AG04449 (cell line): ENCODE measurements at regions not wholly inside any gene's neighbourhood (a gene's known extent, or its start where the extent isn't known, plus 50 kb on each side); places are given as distances from the start of the nearest gene placed in this dataset.

Experiments
- CTCF ChIA-PET: fragments of 350-600 bp; formaldehyde crosslinking; extraction: SDS; loops from one replicate; lab custom pipeline; 2021; ENCODE audit warnings: antibody characterized with exemption; lab: Yijun Ruan, JAX
- POLR2A ChIA-PET: fragments of 400-600, 350-600 bp; formaldehyde crosslinking; extraction: SDS; loops from one replicate; lab custom pipeline; 2020; ENCODE audit warnings: antibody characterized with exemption, inconsistent platforms; lab: Yijun Ruan, JAX
- DNase-seq: peaks from one replicate; pipeline ENCODE4 v3.0.0-alpha.2; 2010; ENCODE audit warnings: low read depth, low spot score
- H3K4me3 ChIP-seq: 2 replicates; pipeline ENCODE4 v1.5.1; 2011; ENCODE audit warnings: low read depth, mild to moderate bottlenecking, control low read depth, low read length
- TF ChIP-seq, protein P1 (sequence below): IDR thresholded peaks from one replicate; pipeline ENCODE4 v1.5.1; 2011; ENCODE audit warnings: mild to moderate bottlenecking, moderate library complexity, low read length, control low read depth, inconsistent platforms; ENCODE audit not compliant: insufficient read depth; ENCODE audit errors: missing control alignments

DNA sequence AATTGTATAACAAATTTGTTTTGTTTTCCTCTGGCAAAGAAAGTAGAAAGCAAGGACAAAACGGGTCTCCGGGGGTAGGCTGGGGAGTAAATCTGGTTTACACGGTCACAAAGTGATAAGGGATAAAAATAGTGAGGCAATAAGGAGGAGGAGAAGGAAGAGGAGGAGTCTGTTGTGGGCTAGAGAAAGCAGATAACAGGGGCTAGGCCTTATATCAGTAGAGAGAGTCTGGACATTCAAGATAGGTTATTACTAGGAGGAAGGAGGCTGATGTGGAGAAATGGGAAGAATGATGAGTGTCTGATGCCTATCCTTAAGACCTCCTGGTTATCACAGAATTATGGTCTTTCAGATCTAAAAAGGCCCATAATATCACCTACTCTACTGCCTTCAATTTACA is 83.2 kb upstream of the SSTR1 start:
- H3K4me3 ChIP-seq: no peak overlapping the region
- ChIA-PET CTCF (interaction anchor here (1.8 kb wide), 1 partner anchor 14 kb away, joined by 5 read pairs; no protein-coding TSS in a partner anchor), POLR2A (no interaction called here)
- TF ChIP-seq, protein P1, sequence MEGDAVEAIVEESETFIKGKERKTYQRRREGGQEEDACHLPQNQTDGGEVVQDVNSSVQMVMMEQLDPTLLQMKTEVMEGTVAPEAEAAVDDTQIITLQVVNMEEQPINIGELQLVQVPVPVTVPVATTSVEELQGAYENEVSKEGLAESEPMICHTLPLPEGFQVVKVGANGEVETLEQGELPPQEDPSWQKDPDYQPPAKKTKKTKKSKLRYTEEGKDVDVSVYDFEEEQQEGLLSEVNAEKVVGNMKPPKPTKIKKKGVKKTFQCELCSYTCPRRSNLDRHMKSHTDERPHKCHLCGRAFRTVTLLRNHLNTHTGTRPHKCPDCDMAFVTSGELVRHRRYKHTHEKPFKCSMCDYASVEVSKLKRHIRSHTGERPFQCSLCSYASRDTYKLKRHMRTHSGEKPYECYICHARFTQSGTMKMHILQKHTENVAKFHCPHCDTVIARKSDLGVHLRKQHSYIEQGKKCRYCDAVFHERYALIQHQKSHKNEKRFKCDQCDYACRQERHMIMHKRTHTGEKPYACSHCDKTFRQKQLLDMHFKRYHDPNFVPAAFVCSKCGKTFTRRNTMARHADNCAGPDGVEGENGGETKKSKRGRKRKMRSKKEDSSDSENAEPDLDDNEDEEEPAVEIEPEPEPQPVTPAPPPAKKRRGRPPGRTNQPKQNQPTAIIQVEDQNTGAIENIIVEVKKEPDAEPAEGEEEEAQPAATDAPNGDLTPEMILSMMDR: no peak
- DNase-seq: no peak

DNA sequence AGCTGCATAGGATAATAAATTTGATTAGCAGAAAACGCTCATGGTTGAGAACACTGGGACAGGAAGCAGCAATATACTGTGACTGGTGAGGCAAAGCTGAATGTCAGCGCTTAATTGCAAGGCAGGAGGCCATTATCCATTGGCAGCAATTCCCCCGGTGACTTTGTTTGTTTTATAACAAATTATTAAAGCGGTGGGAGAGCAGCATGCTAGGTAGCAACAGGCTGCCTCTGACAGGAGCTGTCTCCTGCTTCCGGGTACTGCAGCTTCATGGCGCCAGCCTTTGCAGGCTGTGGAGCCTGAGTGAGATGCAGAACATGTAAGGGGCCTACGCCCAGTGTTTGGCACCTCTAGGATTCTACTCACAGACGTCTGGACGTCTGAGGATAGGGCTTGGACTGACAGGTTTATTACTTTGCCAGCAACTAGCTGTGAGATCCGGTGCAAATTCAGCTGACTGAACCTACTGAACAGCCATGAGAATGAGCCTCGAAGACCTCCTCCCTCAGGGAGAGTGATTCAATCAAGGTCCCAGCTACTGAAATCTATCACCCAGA is 82.1 kb upstream of the SSTR1 start:
- no peak overlapping the region for H3K4me3 ChIP-seq
- TF ChIP-seq, protein P1: no peak
- ChIA-PET POLR2A (no interaction called here), CTCF (interaction anchor here (1.8 kb wide), 1 partner anchor 13 kb away, joined by 5 read pairs; no protein-coding TSS in a partner anchor)
- DNase-seq: no peak

DNA sequence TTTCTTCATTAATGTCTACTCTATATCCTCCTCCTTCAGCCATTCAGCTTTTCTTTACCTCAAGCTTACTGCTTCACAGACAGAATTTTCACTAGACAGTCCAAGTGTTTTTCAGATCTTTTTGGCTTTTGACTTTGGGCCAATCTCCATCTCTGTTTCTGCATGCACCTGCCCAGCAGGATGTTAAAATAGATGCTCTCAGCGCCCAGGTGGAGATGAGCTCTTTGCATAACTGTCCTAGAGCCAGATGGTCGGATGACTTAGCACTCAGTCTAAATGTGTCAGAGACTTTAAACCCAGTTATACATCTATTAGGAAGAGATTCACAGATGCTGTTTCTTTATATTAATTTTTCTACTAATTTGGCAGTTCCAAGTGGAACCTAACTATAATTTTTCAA is 80.3 kb upstream of the SSTR1 start:
- TF ChIP-seq, protein P1: no peak
- POLR2A ChIA-PET: interaction anchor here (0.7 kb wide), 1 partner anchor 824 kb away, joined by 4 read pairs; no protein-coding TSS in a partner anchor
- CTCF ChIA-PET: interaction anchor here (1.1 to 1.2 kb wide), 2 partner anchors 8 to 13 kb away, joined by 3 read pairs; no protein-coding TSS in a partner anchor

DNA sequence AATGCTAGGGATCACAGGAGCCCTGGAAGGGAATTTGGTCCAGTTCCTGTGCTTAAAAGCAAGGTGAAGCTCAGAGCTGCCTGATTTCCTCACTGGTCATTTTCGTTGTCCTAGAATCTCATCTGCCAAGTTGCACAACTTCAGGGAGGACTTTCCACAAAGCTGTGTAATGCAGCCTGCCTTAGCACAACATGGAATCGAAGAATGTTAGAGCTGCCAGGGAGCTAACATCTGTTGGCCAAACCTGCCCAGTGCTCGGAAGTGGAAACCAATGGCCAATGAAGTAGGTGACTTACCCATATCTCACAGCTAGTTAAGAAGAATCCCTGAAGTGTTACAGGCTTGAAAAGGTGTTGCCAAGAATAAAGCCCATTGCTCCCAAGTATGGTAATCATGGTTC is 79.9 kb upstream of the SSTR1 start:
- TF ChIP-seq, protein P1: no peak
- CTCF ChIA-PET: interaction anchor here (1.1 to 1.2 kb wide), 2 partner anchors 8 to 13 kb away, joined by 3 read pairs; no protein-coding TSS in a partner anchor
- POLR2A ChIA-PET: interaction anchor here (0.7 kb wide), 1 partner anchor 823 kb away, joined by 4 read pairs; no protein-coding TSS in a partner anchor
- DNase-seq: no peak
- no peak overlapping the region for H3K4me3 ChIP-seq

More for the DNA sequence above, 80.3 kb upstream of the SSTR1 start:
- no peak overlapping the region for H3K4me3 ChIP-seq
- DNase-seq: no peak

DNA sequence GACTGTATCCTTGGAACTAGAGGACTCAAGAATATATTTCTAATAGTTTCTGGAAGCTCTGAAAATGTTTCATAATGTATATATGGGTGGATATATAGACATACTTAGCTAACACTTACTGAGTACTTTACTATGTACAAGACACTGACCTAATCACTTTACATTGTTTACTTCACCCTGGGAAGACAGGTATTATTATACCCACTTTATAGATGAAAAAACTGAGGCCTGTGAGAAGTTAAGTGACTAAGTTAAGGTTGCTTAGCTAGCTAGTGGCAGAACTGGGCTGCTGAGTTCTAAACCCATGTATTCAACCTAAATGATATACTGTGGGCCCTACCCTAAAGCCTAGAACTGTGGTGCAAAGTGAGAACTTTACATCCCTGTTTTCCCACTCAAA is 79.1 kb upstream of the SSTR1 start:
- CTCF ChIA-PET: interaction anchor here (1.2 kb wide), 1 partner anchor 14 kb away, joined by 3 read pairs; no protein-coding TSS in a partner anchor
- DNase-seq: no peak
- POLR2A ChIA-PET: no interaction called here
- H3K4me3 ChIP-seq: no peak overlapping the region
- TF ChIP-seq, protein P1: no peak

DNA sequence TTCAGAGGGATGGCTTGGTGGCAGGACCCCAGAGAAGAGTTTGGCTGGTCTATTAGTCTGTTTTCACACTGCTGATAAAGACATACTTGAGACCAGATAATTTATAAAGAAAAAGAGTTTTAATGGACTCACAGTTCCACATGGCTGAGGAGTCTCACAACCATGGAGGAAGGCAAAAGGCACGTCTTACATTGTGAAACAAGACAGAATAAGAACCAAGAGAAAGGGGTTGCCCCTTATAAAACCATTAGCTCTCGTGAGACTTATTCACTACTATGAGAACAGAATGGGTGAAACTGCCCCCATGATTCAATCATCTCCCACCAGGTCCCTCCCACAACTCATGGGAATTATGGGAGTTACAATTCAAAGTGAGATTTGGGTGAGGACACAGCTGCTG is 78.5 kb upstream of the SSTR1 start:
- TF ChIP-seq, protein P1: no peak
- ChIA-PET POLR2A (no interaction called here), CTCF (interaction anchor here (0.7 kb wide), 1 partner anchor 18 kb away, joined by 3 read pairs; no protein-coding TSS in a partner anchor)
- H3K4me3 ChIP-seq: no peak overlapping the region
- no peak for DNase-seq
